ENCODE measurements at regions not wholly inside any gene's neighbourhood (a gene's known extent, or its start where the extent isn't known, plus 50 kb on each side); places are given as distances from the start of the nearest gene placed in this dataset.
"Not testable (repeated sequence)": the region's sequence is repeated elsewhere in the genome, so short reads cannot be mapped to it uniquely, and the experiment has no call there.

GRCh38 chr14:106658066-106658860, 1131.9 kb downstream of the TMEM121 start:
- not testable (repeated sequence) for H3K9me3 ChIP-seq (ENCODE audit: control insufficient read depth, low read length)

GRCh38 chr14:106661561-106661960, 1135.2 kb downstream of the TMEM121 start:
- H3K36me3 ChIP-seq (ENCODE audit: control insufficient read depth, insufficient read depth, low read length, severe bottlenecking); H3K27me3 ChIP-seq (replicated peaks; ENCODE audit: control insufficient read depth, insufficient read depth, low read length); H3K4me3 ChIP-seq (ENCODE audit: low read length); H3K9ac ChIP-seq (ENCODE audit: low read length); H3K9me3 ChIP-seq (ENCODE audit: control insufficient read depth, low read length); H3K4me1 ChIP-seq (ENCODE audit: control insufficient read depth, insufficient read depth, low read length): not testable (repeated sequence)
- DNase-seq (ENCODE audit: low read depth): peak; percentile 3

More at GRCh38 chr14:106658066-106658860, 1131.9 kb downstream of the TMEM121 start:
- not testable (repeated sequence) for H3K36me3 ChIP-seq (ENCODE audit: control insufficient read depth, insufficient read depth, low read length, severe bottlenecking); H3K4me3 ChIP-seq (ENCODE audit: low read length); H3K4me1 ChIP-seq (ENCODE audit: control insufficient read depth, insufficient read depth, low read length); H3K9ac ChIP-seq (ENCODE audit: low read length); H3K27me3 ChIP-seq (replicated peaks; ENCODE audit: control insufficient read depth, insufficient read depth, low read length); DNase-seq (ENCODE audit: low read depth)

GRCh38 chr14:106662936-106663550, 1136.7 kb downstream of the TMEM121 start:
- Histone ChIP-seq H3K9ac (ENCODE audit: low read length) (no peak overlapping the region), H3K36me3 (ENCODE audit: control insufficient read depth, insufficient read depth, low read length, severe bottlenecking) (no peaks in the 10 kb centered on the region), H3K27me3 (replicated peaks; ENCODE audit: control insufficient read depth, insufficient read depth, low read length) (no peaks in the 10 kb centered on the region), H3K4me3 (ENCODE audit: low read length) (no peak overlapping the region), H3K4me1 (ENCODE audit: control insufficient read depth, insufficient read depth, low read length) (no peaks in the 10 kb centered on the region), H3K9me3 (ENCODE audit: control insufficient read depth, low read length) (no peaks in the 10 kb centered on the region)
- no peak for DNase-seq (ENCODE audit: low read depth)

GRCh38 chr14:106663805-106664410, 1137.5 kb downstream of the TMEM121 start:
- not testable (repeated sequence) for H3K4me1 ChIP-seq (ENCODE audit: control insufficient read depth, insufficient read depth, low read length); H3K9ac ChIP-seq (ENCODE audit: low read length); H3K9me3 ChIP-seq (ENCODE audit: control insufficient read depth, low read length); H3K4me3 ChIP-seq (ENCODE audit: low read length); H3K36me3 ChIP-seq (ENCODE audit: control insufficient read depth, insufficient read depth, low read length, severe bottlenecking); H3K27me3 ChIP-seq (replicated peaks; ENCODE audit: control insufficient read depth, insufficient read depth, low read length); DNase-seq (ENCODE audit: low read depth)

- no peak overlapping the region for H3K4me3 ChIP-seq (ENCODE audit: low read length)
- DNase-seq (ENCODE audit: low read depth): no peak
- H3K27me3 ChIP-seq (replicated peaks; ENCODE audit: control insufficient read depth, insufficient read depth, low read length): no peaks in the 10 kb centered on the region
- H3K9me3 ChIP-seq (ENCODE audit: control insufficient read depth, low read length): no peaks in the 10 kb centered on the region
- no peak overlapping the region for H3K9ac ChIP-seq (ENCODE audit: low read length)
- H3K36me3 ChIP-seq (ENCODE audit: control insufficient read depth, insufficient read depth, low read length, severe bottlenecking): no peaks in the 10 kb centered on the region
- no peaks in the 10 kb centered on the region for H3K4me1 ChIP-seq (ENCODE audit: control insufficient read depth, insufficient read depth, low read length)
Observed at GRCh38 chr14:106665814-106666213, 1139.4 kb downstream of the TMEM121 start.

GRCh38 chr14:106666341-106666740, 1140.0 kb downstream of the TMEM121 start:
- H3K27me3 ChIP-seq (replicated peaks; ENCODE audit: control insufficient read depth, insufficient read depth, low read length): no peaks in the 10 kb centered on the region
- no peak for DNase-seq (ENCODE audit: low read depth)
- H3K9me3 ChIP-seq (ENCODE audit: control insufficient read depth, low read length): no peaks in the 10 kb centered on the region
- no peak overlapping the region for H3K4me3 ChIP-seq (ENCODE audit: low read length)
- no peak overlapping the region for H3K9ac ChIP-seq (ENCODE audit: low read length)
- H3K36me3 ChIP-seq (ENCODE audit: control insufficient read depth, insufficient read depth, low read length, severe bottlenecking): no peaks in the 10 kb centered on the region
- H3K4me1 ChIP-seq (ENCODE audit: control insufficient read depth, insufficient read depth, low read length): no peaks in the 10 kb centered on the region

- no peak overlapping the region for H3K9ac ChIP-seq (ENCODE audit: low read length)
- no peak overlapping the region for H3K4me3 ChIP-seq (ENCODE audit: low read length)
- no peaks in the 10 kb centered on the region for H3K9me3 ChIP-seq (ENCODE audit: control insufficient read depth, low read length)
- no peaks in the 10 kb centered on the region for H3K4me1 ChIP-seq (ENCODE audit: control insufficient read depth, insufficient read depth, low read length)
- H3K36me3 ChIP-seq (ENCODE audit: control insufficient read depth, insufficient read depth, low read length, severe bottlenecking): no peaks in the 10 kb centered on the region
- no peak for DNase-seq (ENCODE audit: low read depth)
- peaks cover 3% of the 10 kb centered on the region for H3K27me3 ChIP-seq (replicated peaks; ENCODE audit: control insufficient read depth, insufficient read depth, low read length)
Observed at GRCh38 chr14:106670011-106670410, 1143.6 kb downstream of the TMEM121 start.

GRCh38 chr14:106674093-106674492, 1147.7 kb downstream of the TMEM121 start:
- H3K9ac ChIP-seq (ENCODE audit: low read length); H3K36me3 ChIP-seq (ENCODE audit: control insufficient read depth, insufficient read depth, low read length, severe bottlenecking); H3K4me1 ChIP-seq (ENCODE audit: control insufficient read depth, insufficient read depth, low read length); H3K27me3 ChIP-seq (replicated peaks; ENCODE audit: control insufficient read depth, insufficient read depth, low read length); DNase-seq (ENCODE audit: low read depth); H3K9me3 ChIP-seq (ENCODE audit: control insufficient read depth, low read length); H3K4me3 ChIP-seq (ENCODE audit: low read length): not testable (repeated sequence)

GRCh38 chr14:106674509-106675125, 1148.2 kb downstream of the TMEM121 start:
- not testable (repeated sequence) for DNase-seq (ENCODE audit: low read depth); H3K36me3 ChIP-seq (ENCODE audit: control insufficient read depth, insufficient read depth, low read length, severe bottlenecking); H3K9me3 ChIP-seq (ENCODE audit: control insufficient read depth, low read length); H3K27me3 ChIP-seq (replicated peaks; ENCODE audit: control insufficient read depth, insufficient read depth, low read length); H3K4me1 ChIP-seq (ENCODE audit: control insufficient read depth, insufficient read depth, low read length); H3K9ac ChIP-seq (ENCODE audit: low read length); H3K4me3 ChIP-seq (ENCODE audit: low read length)

GRCh38 chr14:106675716-106676115, 1149.3 kb downstream of the TMEM121 start:
- not testable (repeated sequence) for H3K27me3 ChIP-seq (replicated peaks; ENCODE audit: control insufficient read depth, insufficient read depth, low read length); H3K9me3 ChIP-seq (ENCODE audit: control insufficient read depth, low read length); H3K4me1 ChIP-seq (ENCODE audit: control insufficient read depth, insufficient read depth, low read length); H3K4me3 ChIP-seq (ENCODE audit: low read length); H3K9ac ChIP-seq (ENCODE audit: low read length); H3K36me3 ChIP-seq (ENCODE audit: control insufficient read depth, insufficient read depth, low read length, severe bottlenecking); DNase-seq (ENCODE audit: low read depth)

- Histone ChIP-seq H3K4me3 (ENCODE audit: low read length) (no peak overlapping the region), H3K9me3 (ENCODE audit: control insufficient read depth, low read length) (no peaks in the 10 kb centered on the region), H3K4me1 (ENCODE audit: control insufficient read depth, insufficient read depth, low read length) (no peaks in the 10 kb centered on the region), H3K36me3 (ENCODE audit: control insufficient read depth, insufficient read depth, low read length, severe bottlenecking) (no peaks in the 10 kb centered on the region), H3K27me3 (replicated peaks; ENCODE audit: control insufficient read depth, insufficient read depth, low read length) (no peaks in the 10 kb centered on the region), H3K9ac (ENCODE audit: low read length) (no peak overlapping the region)
- DNase-seq (ENCODE audit: low read depth): no peak
Observed at GRCh38 chr14:106679776-106680175, 1153.4 kb downstream of the TMEM121 start.
